Calu3 (cell line): ENCODE measurements at regions not wholly inside any gene's neighbourhood (a gene's known extent, or its start where the extent isn't known, plus 50 kb on each side); places are given as distances from the start of the nearest gene placed in this dataset.

Experiments
- BruUV-seq: library from RNA; stranded (reverse); fragments of 400-500 nt; replicated peaks from 2 replicates; lab custom pipeline; 2021; lab: Mats Ljungman, UMichigan
- CTCF ChIA-PET: fragments of 300-600 bp; sonication (Branson Sonifier 250); formaldehyde crosslinking; loops from one replicate; lab custom pipeline; 2022; ENCODE audit warnings: antibody characterized with exemption; lab: Charles Lee
- DNase-seq: peaks from one replicate; pipeline ENCODE4 v3.0.0; 2022
- H3K27ac Mint-ChIP-seq: one replicate; pipeline ENCODE4 v1.8.0; 2022; ENCODE audit warnings: mixed read lengths; ENCODE audit not compliant: unreplicated experiment
- H3K27me3 Mint-ChIP-seq: one replicate; pipeline ENCODE4 v1.8.0; 2022; ENCODE audit warnings: mixed read lengths; ENCODE audit not compliant: unreplicated experiment
- H3K36me3 Mint-ChIP-seq: one replicate; pipeline ENCODE4 v1.8.0; 2022; ENCODE audit warnings: mild to moderate bottlenecking, moderate library complexity, mixed read lengths; ENCODE audit not compliant: insufficient read depth, unreplicated experiment
- H3K4me1 Mint-ChIP-seq: one replicate; pipeline ENCODE4 v1.8.0; 2022; ENCODE audit warnings: mild to moderate bottlenecking, low read depth, mixed read lengths; ENCODE audit not compliant: unreplicated experiment
- H3K4me3 Mint-ChIP-seq: one replicate; pipeline ENCODE4 v1.8.0; 2022; ENCODE audit warnings: mild to moderate bottlenecking, low read depth, moderate library complexity, mixed read lengths; ENCODE audit not compliant: unreplicated experiment
- H3K9me3 Mint-ChIP-seq: one replicate; pipeline ENCODE4 v1.8.0; 2022; ENCODE audit warnings: low read depth, mixed read lengths; ENCODE audit not compliant: unreplicated experiment
- intact Hi-C: fragments of 100-400 bp; cut with micrococcal nuclease; formaldehyde crosslinking; loops from one replicate; pipeline ENCODE4 v1.10.0; 2022; ENCODE audit not compliant: unreplicated experiment
- TF ChIP-seq, protein P1 (sequence below): fragments of 200-600 bp; IDR thresholded peaks from one replicate; pipeline ENCODE4 v1.8.0; 2022; ENCODE audit warnings: antibody characterized with exemption; ENCODE audit not compliant: unreplicated experiment

GRCh38 chr6:47924001-47924400 lies 142.2 kb downstream of the OPN5 start:
- CTCF ChIA-PET: no interaction called here
- H3K4me3 Mint-ChIP-seq: no peak overlapping the region
- no TSS peak for BruUV-seq
- no peaks in the 10 kb centered on the region for H3K9me3 Mint-ChIP-seq
- no peaks in the 10 kb centered on the region for H3K4me1 Mint-ChIP-seq
- TF ChIP-seq, protein P1, sequence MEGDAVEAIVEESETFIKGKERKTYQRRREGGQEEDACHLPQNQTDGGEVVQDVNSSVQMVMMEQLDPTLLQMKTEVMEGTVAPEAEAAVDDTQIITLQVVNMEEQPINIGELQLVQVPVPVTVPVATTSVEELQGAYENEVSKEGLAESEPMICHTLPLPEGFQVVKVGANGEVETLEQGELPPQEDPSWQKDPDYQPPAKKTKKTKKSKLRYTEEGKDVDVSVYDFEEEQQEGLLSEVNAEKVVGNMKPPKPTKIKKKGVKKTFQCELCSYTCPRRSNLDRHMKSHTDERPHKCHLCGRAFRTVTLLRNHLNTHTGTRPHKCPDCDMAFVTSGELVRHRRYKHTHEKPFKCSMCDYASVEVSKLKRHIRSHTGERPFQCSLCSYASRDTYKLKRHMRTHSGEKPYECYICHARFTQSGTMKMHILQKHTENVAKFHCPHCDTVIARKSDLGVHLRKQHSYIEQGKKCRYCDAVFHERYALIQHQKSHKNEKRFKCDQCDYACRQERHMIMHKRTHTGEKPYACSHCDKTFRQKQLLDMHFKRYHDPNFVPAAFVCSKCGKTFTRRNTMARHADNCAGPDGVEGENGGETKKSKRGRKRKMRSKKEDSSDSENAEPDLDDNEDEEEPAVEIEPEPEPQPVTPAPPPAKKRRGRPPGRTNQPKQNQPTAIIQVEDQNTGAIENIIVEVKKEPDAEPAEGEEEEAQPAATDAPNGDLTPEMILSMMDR: no peak
- no peaks in the 10 kb centered on the region for H3K27me3 Mint-ChIP-seq
- intact Hi-C loops: no loop called here
- DNase-seq: no peak
- no peak overlapping the region for H3K27ac Mint-ChIP-seq
- H3K36me3 Mint-ChIP-seq: no peaks in the 10 kb centered on the region

- TF ChIP-seq, protein P1: no peak
- CTCF ChIA-PET: no interaction called here
- Mint-ChIP-seq H3K36me3 (no peaks in the 10 kb centered on the region), H3K4me1 (no peaks in the 10 kb centered on the region), H3K27ac (no peak overlapping the region), H3K9me3 (no peaks in the 10 kb centered on the region), H3K27me3 (no peaks in the 10 kb centered on the region), H3K4me3 (no peak overlapping the region)
- intact Hi-C loops: no loop called here
- no peak for DNase-seq
- no TSS peak for BruUV-seq
Observed at GRCh38 chr6:47922391-47922790, 140.6 kb downstream of the OPN5 start.

GRCh38 chr6:47919875-47920274 lies 138.0 kb downstream of the OPN5 start:
- CTCF ChIA-PET: no interaction called here
- intact Hi-C loops: no loop called here
- Mint-ChIP-seq H3K4me3 (no peak overlapping the region), H3K4me1 (no peaks in the 10 kb centered on the region), H3K27me3 (no peaks in the 10 kb centered on the region), H3K9me3 (no peaks in the 10 kb centered on the region), H3K36me3 (no peaks in the 10 kb centered on the region), H3K27ac (no peak overlapping the region)
- BruUV-seq: no TSS peak
- TF ChIP-seq, protein P1: no peak
- DNase-seq: no peak

DNA sequence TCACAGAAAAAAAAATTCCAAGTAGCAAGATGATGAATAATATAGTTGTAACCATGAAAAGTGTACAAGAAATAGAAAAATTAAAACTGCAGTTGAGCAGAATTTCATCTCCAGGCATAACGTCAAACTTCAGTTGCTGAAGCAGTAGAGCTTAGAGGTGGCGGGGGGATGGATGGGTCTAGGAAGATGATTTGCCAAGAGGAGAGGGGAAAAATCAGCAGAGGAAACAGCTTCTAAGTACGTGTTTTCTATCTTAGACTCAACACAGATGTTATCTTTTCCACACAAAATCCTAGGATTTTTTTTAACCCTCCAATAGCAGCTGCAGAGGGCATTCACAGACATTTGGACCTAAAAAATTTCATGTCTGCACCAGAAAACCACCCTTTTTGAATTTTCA lies 136.0 kb downstream of the OPN5 start:
- intact Hi-C loops: no loop called here
- DNase-seq: no peak
- BruUV-seq: no TSS peak
- CTCF ChIA-PET: no interaction called here
- Mint-ChIP-seq H3K4me1 (no peaks in the 10 kb centered on the region), H3K27ac (no peak overlapping the region), H3K27me3 (no peaks in the 10 kb centered on the region), H3K36me3 (no peaks in the 10 kb centered on the region), H3K9me3 (no peaks in the 10 kb centered on the region), H3K4me3 (no peak overlapping the region)
- TF ChIP-seq, protein P1: no peak
